Activated T-cell treated with anti-CD3 and anti-CD28 coated beads for 1 hour (primary cell): ENCODE measurements at regions not wholly inside any gene's neighbourhood (a gene's known extent, or its start where the extent isn't known, plus 50 kb on each side); places are given as distances from the start of the nearest gene placed in this dataset.

Source experiments
- DNase-seq: peaks from one replicate; pipeline ENCODE4 v3.0.0-alpha.2; 2020; ENCODE audit warnings: low read depth

- DNase-seq = no peak
Measured at GRCh38 chr9:99544526-99544925, 277.2 kb upstream of the NR4A3 start.

GRCh38 chr9:99549441-99549840, 272.2 kb upstream of the NR4A3 start:
- DNase-seq = no peak

GRCh38 chr9:99555792-99556191, 265.9 kb upstream of the NR4A3 start:
- no peak for DNase-seq

GRCh38 chr9:99556998-99557397, 264.7 kb upstream of the NR4A3 start:
- no peak for DNase-seq

- DNase-seq = no peak
Measured at GRCh38 chr9:99557816-99558215, 263.9 kb upstream of the NR4A3 start.

- DNase-seq = no peak
Measured at GRCh38 chr9:99559776-99560175, 261.9 kb upstream of the NR4A3 start.

GRCh38 chr9:99560561-99560960, 261.1 kb upstream of the NR4A3 start:
- DNase-seq = no peak

- no peak for DNase-seq
Measured at GRCh38 chr9:99561509-99561917, 260.2 kb upstream of the NR4A3 start.

- DNase-seq = no peak
Measured at GRCh38 chr9:99561961-99562565, 259.6 kb upstream of the NR4A3 start.

- DNase-seq = no peak
Measured at GRCh38 chr9:99563364-99563763, 258.3 kb upstream of the NR4A3 start.

GRCh38 chr9:99565203-99565602, 256.5 kb upstream of the NR4A3 start:
- no peak for DNase-seq

GRCh38 chr9:99567436-99567835, 254.2 kb upstream of the NR4A3 start:
- no peak for DNase-seq

- DNase-seq = no peak
Measured at GRCh38 chr9:99569840-99570239, 251.8 kb upstream of the NR4A3 start.

GRCh38 chr9:99572567-99572966, 249.1 kb upstream of the NR4A3 start:
- DNase-seq = no peak

- no peak for DNase-seq
Measured at GRCh38 chr9:99573085-99573484, 248.6 kb upstream of the NR4A3 start.

- DNase-seq = no peak
Measured at GRCh38 chr9:99573886-99574285, 247.8 kb upstream of the NR4A3 start.

- DNase-seq = no peak
Measured at GRCh38 chr9:99576002-99576401, 245.7 kb upstream of the NR4A3 start.

- DNase-seq = no peak
Measured at GRCh38 chr9:99576876-99577275, 244.8 kb upstream of the NR4A3 start.

GRCh38 chr9:99577351-99577750, 244.3 kb upstream of the NR4A3 start:
- DNase-seq = no peak

GRCh38 chr9:99578666-99579065, 243.0 kb upstream of the NR4A3 start:
- no peak for DNase-seq

GRCh38 chr9:99579964-99580363, 241.7 kb upstream of the NR4A3 start:
- no peak for DNase-seq

GRCh38 chr9:99582814-99583213, 238.9 kb upstream of the NR4A3 start:
- DNase-seq = no peak

GRCh38 chr9:99588299-99588698, 233.4 kb upstream of the NR4A3 start:
- no peak for DNase-seq

- DNase-seq = no peak
Measured at GRCh38 chr9:99588747-99589146, 232.9 kb upstream of the NR4A3 start.

- DNase-seq = no peak
Measured at GRCh38 chr9:99590410-99590809, 231.3 kb upstream of the NR4A3 start.
